Mesothelial cell of epicardium (in vitro differentiated cells): ENCODE measurements at regions not wholly inside any gene's neighbourhood (a gene's known extent, or its start where the extent isn't known, plus 50 kb on each side); places are given as distances from the start of the nearest gene placed in this dataset.

Experiments
- DNase-seq, 2 experiments: peaks; one replicate each; pipeline ENCODE4 v3.0.0; 2021; ENCODE audit warnings: low spot score in 2 of 2; ENCODE audit not compliant: unreplicated experiment in 2 of 2
- H3K27ac Mint-ChIP-seq: 2 replicates; pipeline ENCODE4 v1.8.0; 2021; ENCODE audit warnings: mixed read lengths
- H3K27me3 Mint-ChIP-seq: 2 replicates; pipeline ENCODE4 v1.8.0; 2021; ENCODE audit warnings: low read depth, mixed read lengths
- H3K36me3 Mint-ChIP-seq: 2 replicates; pipeline ENCODE4 v1.8.0; 2021; ENCODE audit warnings: mixed read lengths
- H3K4me1 Mint-ChIP-seq: 2 replicates; pipeline ENCODE4 v1.8.0; 2021; ENCODE audit warnings: mixed read lengths
- H3K4me3 Mint-ChIP-seq: 2 replicates; pipeline ENCODE4 v1.8.0; 2021; ENCODE audit warnings: mild to moderate bottlenecking, moderate library complexity, mixed read lengths
- H3K9me3 Mint-ChIP-seq: 2 replicates; pipeline ENCODE4 v1.8.0; 2021; ENCODE audit warnings: mixed read lengths
- TF ChIP-seq, protein P1 (sequence below): fragments of 200-600 bp; sonication (generic); IDR thresholded peaks from one replicate; pipeline ENCODE4 v1.5.0; 2021; ENCODE audit warnings: antibody characterized with exemption; ENCODE audit not compliant: unreplicated experiment

DNA sequence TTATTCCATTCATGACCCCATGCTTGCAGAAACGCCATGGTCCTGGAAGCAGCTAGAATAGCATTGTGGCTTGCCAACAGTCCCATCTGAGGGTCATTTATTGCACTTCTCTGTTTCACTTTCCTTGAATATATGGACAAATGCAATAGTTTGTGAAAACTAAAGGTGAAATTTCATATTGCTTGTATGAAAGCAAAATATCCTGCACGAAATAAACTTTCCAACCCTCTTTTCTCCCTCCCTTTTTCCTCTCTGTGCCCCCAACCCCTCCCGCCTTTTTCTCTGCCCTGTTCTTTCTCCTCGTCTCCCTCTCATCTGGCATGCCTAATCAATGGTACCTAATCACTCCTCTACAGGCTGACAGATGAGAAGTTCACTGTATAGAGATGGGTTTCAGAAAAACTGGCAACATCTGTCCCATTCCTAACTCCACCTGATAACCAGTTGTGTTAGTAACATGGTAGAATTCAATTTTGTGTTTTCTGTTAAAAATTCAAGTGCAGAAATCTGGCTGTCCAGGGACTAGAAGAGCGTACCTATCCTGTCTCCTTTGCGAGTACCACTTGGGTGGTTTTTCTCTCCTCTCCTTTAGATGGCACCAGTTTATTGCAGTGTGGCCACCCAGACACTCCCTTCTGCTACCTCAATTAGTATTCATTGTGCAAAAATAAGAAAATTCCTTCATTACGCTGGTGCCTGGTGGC, 198.6 kb downstream of the FOXA2 start:
- no peak for DNase-seq
- Mint-ChIP-seq H3K4me3 (no peak overlapping the region), H3K27ac (no peak overlapping the region), H3K36me3 (no peaks in the 10 kb centered on the region), H3K4me1 (no peaks in the 10 kb centered on the region), H3K27me3 (peaks cover 72% of the 10 kb centered on the region), H3K9me3 (no peaks in the 10 kb centered on the region)
- TF ChIP-seq, protein P1, sequence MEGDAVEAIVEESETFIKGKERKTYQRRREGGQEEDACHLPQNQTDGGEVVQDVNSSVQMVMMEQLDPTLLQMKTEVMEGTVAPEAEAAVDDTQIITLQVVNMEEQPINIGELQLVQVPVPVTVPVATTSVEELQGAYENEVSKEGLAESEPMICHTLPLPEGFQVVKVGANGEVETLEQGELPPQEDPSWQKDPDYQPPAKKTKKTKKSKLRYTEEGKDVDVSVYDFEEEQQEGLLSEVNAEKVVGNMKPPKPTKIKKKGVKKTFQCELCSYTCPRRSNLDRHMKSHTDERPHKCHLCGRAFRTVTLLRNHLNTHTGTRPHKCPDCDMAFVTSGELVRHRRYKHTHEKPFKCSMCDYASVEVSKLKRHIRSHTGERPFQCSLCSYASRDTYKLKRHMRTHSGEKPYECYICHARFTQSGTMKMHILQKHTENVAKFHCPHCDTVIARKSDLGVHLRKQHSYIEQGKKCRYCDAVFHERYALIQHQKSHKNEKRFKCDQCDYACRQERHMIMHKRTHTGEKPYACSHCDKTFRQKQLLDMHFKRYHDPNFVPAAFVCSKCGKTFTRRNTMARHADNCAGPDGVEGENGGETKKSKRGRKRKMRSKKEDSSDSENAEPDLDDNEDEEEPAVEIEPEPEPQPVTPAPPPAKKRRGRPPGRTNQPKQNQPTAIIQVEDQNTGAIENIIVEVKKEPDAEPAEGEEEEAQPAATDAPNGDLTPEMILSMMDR: no peak

DNA sequence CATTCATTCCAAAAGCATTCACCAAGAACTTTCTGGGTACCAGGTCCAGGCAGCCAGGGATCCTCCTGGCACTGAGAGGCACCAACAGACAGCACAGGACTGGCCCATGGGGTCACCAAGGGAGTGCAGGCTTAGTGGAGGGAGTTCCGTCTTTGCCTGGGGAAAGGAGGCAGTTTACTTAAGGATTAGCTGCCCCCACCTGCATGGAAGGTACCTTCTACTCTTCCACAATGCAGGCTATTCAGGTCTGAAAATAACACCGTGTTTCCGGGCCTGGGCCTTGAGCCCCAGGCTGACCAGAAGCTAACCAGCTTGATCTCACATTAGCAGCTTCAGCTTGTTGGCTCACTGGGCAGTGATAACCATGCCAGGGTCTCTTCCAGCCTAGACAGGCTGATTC, 199.4 kb downstream of the FOXA2 start:
- no peaks in the 10 kb centered on the region for H3K36me3 Mint-ChIP-seq
- TF ChIP-seq, protein P1: no peak
- DNase-seq: no peak
- H3K27ac Mint-ChIP-seq: no peak overlapping the region
- no peak overlapping the region for H3K4me3 Mint-ChIP-seq
- H3K4me1 Mint-ChIP-seq: no peaks in the 10 kb centered on the region
- peaks cover 70% of the 10 kb centered on the region for H3K27me3 Mint-ChIP-seq
- no peaks in the 10 kb centered on the region for H3K9me3 Mint-ChIP-seq

DNA sequence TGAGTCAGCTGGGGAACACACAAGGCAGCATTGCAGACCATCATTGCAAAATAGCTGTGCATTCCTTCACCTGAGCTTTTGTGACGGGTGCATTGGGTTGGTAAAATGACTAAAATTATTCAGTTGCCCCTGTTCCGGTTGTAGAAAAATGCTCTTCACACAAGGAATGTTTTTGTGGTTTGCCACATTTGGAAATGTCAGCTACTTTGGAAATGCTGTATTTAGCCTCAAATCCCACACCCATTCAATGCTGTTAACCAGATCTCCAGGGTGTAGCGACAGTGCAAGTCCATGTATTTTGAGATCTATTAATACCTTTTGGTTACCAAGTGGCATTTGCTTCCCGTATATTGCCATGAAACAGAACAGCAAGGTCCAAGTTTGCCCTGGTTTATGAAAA, 201.2 kb downstream of the FOXA2 start:
- no peak for DNase-seq
- H3K4me1 Mint-ChIP-seq: no peaks in the 10 kb centered on the region
- TF ChIP-seq, protein P1: no peak
- no peak overlapping the region for H3K27ac Mint-ChIP-seq
- H3K36me3 Mint-ChIP-seq: no peaks in the 10 kb centered on the region
- H3K4me3 Mint-ChIP-seq: no peak overlapping the region
- H3K27me3 Mint-ChIP-seq: peaks cover 60% of the 10 kb centered on the region
- no peaks in the 10 kb centered on the region for H3K9me3 Mint-ChIP-seq

DNA sequence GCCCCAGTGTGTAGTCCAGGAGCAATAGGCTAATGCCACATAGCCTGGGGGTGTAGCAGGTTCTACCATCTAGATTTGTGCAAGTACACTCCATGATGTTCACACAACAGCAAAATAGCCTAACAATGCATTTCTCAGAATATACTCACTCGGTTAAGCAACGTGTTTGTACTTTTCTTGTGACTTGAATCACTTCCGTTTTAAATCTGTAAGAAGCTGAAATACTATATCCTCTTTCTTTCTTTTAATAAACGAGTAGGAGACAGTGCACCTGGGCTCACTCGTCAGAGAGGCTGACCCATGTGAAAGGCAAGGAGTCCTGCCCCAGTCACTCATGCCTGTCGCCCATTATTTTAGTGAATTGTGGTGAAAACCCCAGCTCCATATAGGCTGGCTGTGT, 201.6 kb downstream of the FOXA2 start:
- no peaks in the 10 kb centered on the region for H3K36me3 Mint-ChIP-seq
- no peaks in the 10 kb centered on the region for H3K4me1 Mint-ChIP-seq
- no peak overlapping the region for H3K27ac Mint-ChIP-seq
- TF ChIP-seq, protein P1: no peak
- H3K9me3 Mint-ChIP-seq: no peaks in the 10 kb centered on the region
- H3K4me3 Mint-ChIP-seq: no peak overlapping the region
- no peak for DNase-seq
- peaks cover 56% of the 10 kb centered on the region for H3K27me3 Mint-ChIP-seq

DNA sequence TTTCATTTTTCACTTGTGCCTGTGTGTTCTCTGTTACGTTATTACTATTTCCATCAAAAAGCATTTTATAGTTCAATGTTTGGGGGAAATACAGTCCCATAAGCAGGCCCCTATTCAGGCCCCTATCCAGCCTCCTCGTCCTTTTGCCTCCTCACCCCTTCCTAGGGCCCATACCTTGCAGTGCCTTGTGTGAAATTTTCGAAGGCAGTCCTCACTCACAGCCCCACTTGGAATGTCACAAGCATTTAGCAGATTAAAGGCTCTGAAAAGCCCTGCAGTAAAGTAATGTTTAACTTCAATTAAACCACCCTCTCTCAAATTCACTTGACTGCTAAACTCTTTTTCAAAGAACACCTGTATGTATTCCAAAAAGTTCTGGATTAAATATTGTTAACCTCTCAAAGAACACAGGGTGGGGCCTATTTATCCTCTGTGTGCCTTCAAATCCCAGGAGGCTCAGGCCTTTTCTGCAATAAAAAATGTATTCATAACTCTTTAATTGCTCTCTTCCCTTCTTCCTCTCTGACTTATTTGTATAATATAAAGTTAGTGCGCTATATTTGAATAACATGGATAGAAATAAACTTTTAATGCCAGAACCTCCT, 202.5 kb downstream of the FOXA2 start:
- H3K36me3 Mint-ChIP-seq: no peaks in the 10 kb centered on the region
- H3K4me3 Mint-ChIP-seq: no peak overlapping the region
- H3K9me3 Mint-ChIP-seq: no peaks in the 10 kb centered on the region
- TF ChIP-seq, protein P1: no peak
- no peak overlapping the region for H3K27ac Mint-ChIP-seq
- no peaks in the 10 kb centered on the region for H3K4me1 Mint-ChIP-seq
- peaks cover 47% of the 10 kb centered on the region for H3K27me3 Mint-ChIP-seq
- no peak for DNase-seq
